Right renal pelvis (tissue), 4 donors: ENCODE measurements at regions not wholly inside any gene's neighbourhood (a gene's known extent, or its start where the extent isn't known, plus 50 kb on each side); places are given as distances from the start of the nearest gene placed in this dataset.
"Not testable (repeated sequence)": the region's sequence is repeated elsewhere in the genome, so short reads cannot be mapped to it uniquely, and the experiment has no call there.

Experiments used
- DNase-seq, 4 donors: peaks; one replicate each; pipeline ENCODE4 v3.0.0-alpha.2; 2013; ENCODE audit warnings: low read depth in 4 of 4, low spot score in 3 of 4, missing footprints in 1 of 4

DNA sequence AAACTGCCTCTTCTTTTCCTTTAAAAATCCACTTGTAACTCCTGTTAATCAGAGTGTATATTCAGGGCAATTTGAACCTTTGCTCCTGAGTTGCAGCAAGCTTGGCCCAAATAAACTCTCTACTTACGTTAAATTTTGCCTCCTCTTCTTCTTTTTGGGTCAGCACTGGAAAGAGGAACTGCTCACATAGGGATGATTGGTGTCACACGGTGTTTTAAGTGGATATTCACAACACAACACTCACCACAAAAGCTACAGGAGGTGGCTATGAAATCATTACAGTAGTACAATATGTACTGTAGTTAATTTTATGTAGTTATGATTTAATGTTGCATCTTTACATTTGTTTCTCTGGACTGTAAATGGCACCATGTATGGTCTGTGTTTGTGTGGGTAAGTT, 96.8 kb upstream of the DOCK9 start:
- DNase-seq = no peak

DNA sequence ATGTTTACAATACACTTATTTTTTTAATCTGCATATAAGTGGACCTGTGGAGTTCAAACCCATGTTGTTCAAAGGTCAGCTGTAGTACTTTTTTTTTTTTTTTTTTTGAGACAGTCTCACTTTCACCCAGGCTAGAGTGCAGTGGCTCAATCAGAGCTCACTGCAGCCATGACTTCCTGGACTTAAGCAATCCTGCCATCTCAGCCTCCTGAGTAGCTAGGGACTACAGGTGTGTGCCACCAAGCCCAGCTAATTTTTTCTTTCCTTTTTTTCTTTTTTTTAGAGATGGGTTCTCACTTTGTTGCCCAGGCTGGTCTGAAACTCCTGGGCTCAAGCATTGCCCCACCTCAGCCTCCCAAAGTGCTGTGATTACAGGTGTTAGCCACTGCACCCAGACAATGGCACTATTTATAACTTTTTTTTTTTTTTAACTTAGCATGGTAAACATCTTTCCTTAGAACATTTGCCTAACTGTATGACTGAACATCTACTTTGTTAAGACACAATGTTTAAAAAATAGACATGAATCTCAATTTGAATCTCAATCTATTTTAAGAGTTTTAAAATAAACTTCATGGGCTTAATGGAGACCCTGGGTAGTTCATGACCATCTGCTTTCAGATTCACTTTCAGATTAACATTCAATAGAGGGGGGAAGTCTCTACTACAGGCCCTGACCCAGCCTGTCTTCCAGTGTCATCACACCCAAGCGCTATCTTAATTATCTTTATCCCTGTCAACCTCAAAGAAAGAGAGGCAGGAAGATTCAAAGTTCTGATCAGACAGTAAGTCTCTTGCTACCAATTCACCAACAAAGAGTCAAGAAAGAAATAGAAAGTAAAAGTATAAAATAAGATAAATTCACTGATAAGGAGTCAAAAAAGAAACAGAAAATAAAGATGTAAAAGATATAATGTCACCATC, 97.7 kb upstream of the DOCK9 start:
- no peak for DNase-seq

DNA sequence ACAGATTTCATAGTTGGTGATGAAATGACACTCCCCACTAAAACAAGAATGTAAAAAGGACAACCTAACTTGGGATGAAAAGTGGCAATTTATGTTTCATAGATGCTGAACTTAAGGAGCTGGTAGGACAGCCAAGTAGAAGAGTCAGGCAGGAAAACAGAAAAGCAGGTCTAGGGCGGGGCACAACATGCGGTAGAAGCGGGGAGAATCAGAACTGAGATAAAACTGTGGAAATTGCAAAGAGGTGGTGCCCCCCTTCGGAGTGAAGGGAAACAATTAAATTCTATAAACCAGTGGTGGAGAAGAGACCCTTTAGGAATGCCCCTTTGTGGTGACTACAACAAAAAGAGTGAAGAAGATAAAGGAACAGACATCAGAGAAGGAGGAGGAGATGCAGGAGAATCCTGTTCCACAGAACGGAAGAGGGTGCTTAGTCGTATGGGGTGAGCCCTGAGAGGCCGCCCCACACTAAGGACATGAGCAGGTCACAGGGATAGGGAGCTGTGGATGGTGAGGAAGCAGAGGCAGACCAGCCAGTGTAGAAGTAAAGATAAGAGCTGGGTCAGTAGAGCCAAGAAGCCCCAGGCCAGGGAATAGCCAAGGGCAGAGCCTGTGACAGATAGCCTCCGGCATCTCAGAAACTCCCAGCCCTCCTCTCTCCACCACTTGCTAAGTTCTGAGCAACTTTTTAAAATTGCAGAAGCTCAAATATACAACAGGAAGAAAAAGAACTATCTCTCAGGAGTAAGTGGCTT, 100.3 kb upstream of the DOCK9 start:
- no peak for DNase-seq

DNA sequence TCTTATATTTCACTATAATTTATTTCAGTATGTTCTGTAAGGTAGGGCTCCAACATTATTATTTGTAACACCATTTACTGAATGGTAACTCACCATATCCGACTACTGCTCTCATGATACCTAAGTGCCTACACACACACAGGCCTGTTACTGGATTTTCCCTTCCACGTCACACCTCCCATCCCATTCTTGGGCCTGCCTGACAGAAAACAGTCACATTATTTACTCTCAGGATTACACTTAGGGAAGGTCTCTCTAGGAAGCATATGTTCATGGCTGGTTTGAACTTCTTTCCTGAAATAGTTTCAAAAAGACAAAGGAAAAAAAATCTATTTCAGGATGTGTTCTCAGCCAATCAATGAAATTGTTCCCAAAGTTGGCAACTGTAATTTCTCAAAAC, 102.3 kb upstream of the DOCK9 start:
- no peak for DNase-seq

DNA sequence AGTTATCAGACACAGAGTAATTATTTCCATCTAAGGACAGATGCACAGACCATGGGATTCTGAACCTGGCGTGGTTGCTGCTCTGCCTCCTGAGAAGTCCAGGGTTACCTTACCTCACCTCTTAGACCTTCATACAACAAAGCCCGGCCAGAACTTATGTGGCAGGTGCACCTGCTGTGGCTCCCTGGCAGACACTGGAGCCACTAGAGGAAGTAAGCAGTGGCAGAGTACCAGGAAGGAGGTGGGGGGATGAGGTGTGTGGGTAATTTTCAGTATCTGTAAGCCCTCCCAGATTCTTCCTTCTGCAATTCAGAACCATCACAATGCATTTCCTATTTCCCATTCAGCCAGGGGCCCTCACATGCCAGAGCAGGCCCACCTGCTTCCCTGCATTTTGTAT, 106.1 kb upstream of the DOCK9 start:
- no peak for DNase-seq

DNA sequence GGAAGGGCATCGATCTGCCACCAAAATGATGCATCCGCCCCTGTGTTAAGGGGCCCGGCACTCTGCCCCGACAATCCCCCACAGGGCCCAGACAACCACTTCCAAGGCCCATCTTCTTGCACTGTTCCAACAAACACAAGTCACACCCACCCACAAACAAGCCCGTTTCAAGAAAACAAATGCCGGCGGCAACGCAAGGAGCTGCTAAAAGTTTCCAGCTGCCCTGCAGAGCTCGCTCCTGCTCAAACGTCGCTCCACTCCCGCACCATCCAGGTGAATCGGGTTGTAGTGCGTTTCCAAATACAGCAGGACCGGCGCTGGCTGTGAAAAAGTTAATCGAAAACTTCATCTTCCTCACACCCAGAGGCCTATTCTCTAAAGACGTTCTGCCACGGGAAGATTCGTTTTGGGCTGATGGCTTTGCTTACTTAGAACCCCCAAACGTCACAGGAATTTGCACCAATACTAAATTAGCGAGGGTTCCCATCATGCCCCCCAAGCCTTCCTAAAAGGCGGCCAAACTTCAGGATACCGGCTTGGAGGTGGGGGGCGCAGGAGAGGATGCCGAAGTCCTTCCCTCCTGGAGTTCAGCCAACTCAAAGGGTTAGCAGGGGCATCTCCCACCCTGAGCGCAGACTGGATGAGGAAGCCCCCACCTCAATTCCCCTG, 107.4 kb upstream of the DOCK9 start:
- no peak for DNase-seq

DNA sequence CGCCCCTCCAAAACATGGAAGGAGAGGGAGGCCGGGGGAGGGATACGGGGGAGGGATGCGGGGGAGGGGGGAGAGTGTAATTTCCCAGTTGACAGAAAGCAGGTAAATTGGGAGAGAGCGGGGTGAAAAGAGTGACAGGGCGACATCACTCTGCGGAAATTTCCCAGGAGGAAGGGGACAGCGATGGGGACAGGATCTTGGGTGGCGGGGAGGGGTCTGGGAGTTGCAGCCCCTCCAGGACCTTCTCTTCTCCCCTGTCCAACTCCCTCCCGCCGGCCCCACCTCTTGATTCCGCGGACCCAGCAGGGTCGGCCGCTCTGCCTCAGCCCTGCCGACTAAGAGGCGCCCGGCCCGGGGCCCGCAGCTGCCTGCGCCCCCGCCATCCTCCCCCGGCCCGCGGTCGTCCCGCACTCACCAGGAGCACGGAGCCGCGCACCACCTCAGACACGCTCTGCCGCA, 108.0 kb upstream of the DOCK9 start:
- no peak for DNase-seq

DNA sequence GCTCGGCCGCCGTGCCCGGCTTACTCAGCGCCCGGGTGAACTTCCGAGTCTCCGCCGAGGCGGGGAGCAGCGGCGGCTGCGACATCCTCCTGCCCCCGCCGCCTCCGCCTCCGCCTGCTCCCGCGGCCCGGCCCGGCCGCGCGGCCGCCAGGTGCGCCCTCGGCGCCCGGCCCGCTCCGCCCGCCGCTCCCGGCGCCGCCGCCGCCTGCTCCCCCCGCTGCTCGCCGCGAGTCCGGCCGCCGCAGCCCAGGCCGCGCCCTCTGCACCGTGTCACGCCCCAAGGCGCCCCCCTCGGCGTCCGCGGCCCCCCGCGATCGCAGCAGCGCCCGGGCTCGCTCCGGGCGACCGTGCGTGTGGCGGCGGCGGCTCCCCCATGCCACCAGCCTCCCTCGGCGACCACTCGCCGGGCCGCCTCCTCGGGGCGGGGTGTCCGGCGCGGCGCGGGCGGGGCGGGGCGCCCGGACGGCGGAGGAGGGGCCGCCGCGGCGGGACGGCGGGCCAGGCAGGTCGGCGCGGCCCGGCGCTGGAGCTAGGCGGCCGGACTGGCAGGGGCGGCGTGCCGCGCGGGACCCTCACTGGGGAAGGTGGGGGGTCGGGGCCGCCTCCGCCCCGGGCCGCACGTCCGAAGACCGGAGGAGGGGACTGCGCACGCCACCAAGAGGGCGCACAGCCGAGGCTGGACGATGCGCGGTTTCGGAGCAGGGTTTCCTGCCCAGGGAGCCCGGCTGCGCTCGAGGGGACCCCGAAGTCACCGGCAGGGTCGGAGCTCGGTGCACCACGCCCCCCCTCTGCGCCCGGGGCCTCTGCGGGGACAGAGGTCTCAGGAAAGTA, 108.6 kb upstream of the DOCK9 start:
- no peak for DNase-seq

DNA sequence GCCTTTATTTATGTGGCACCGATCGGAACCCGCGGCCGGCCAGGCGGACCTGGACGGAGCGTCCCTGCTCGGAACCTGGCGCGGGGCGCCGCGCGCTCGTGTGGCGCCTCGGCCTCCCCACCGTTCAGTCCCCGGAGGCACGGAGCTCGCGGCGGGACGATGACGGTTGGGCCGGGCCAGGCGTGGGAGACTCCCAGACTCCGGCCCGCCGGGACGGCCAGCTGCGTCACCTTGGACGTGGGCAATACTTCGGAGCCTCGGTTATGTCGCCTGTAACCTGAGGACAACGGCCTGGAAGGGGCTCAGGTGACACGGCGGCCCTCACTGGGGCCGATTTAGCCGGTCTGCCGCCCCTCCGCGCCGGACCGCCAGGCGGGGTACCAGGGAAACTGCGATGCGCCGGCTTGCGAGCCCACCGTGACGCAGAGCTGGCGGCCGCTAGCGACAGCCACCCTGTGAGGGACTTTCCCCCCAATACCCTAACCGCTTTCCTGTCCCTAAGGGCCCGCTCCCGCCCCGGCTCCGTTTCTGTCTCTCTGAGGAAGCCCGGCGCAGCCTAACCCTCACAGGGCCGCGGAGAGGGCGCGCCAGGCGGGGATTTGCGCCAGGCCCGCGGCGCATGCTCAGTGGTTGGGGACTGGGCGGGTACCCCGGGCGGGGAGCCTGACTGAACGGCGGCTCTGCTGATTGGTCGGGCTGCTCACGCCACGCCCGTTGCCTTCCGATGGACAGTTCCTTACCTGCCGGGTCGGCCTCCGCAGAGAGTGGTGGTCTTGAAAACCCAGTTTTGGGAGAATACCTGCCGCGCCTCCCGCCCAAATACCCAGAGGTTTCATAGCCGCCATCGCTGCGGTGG, 109.5 kb upstream of the DOCK9 start:
- DNase-seq = peak; percentile 77 to 83 (median 78)

DNA sequence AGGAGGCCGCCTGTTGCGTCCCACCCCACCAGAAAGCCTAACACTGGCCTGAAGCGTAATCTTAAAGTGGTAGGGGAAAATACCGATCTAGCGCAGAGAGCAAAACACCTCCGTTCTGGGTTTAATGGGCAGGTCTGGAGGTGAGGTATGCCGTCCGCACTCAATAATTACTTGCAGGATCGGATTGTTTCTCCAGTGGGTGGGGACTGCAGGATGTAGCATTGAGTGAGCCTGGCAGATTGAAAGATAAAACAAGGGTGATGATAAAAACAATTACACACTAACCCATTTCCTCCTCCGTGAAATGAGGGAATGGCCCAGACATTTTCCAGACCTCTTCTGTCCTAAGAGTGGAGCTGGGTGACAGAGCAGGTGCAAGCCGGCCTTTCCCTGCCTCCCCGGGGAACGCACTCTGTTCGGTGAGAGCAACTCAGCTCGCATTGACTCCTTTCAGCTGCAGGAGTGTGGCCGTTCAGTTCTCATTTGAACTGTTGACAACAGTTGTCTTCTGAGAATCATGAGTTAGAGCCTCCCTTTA, 110.2 kb upstream of the DOCK9 start:
- DNase-seq = no peak

DNA sequence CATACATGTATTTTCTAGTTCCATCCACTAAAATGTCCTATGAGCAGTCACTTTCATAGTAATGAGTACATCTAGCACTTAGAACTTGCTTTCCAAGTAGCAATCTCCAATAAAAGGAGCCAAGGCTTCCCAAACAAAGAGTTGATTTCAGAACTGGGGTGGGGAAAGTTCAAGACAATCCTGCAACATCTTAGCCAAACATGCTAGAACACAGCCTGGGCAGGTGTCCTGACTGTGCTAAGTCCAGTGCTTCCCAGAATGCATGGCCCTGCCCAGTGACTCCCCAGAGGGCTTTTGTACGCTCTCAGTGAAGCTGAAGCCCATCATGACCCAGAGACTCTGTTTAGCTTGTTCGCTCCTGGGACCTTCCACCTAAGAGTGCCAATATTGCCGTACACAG, 106.7 kb upstream of the UBAC2 start:
- DNase-seq = no peak

DNA sequence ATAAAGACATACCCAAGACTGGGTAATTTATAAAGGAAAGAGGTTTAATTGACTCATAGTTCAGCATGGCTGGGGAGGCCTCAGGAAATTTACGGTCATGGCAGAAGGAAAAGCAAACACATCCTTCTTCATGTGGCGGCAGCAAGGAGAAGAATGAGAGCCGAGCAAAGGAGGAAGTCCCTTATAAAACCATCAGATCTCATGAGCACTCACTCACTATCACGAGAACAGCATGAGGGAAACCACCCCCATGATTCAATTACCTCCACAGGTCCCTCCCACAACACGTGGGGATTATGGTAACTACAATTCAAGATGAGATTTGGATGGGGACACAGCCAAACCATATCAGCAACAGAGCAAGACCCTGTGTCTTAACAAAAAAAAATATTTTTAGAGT, 98.8 kb upstream of the UBAC2 start:
- DNase-seq = not testable (repeated sequence)

DNA sequence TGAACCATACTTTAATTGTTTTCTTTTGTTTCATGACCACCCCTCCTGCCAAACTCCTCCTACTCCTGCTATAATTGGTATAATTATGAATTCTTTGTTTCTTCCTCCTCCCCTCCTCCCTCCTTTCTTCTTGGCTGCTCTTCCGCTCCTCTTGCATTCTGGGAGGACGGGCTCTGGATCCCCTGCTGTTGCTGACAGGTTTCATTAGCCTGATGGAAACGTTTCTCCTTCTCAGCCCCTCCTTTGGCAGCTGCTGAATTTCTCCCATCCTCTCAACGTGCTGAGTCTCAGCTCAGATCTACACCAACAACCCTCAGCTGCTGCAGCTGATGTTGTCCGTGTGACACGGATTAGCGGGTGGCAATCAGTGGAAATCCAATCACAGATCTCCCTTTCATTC, 97.1 kb upstream of the UBAC2 start:
- DNase-seq = no peak

DNA sequence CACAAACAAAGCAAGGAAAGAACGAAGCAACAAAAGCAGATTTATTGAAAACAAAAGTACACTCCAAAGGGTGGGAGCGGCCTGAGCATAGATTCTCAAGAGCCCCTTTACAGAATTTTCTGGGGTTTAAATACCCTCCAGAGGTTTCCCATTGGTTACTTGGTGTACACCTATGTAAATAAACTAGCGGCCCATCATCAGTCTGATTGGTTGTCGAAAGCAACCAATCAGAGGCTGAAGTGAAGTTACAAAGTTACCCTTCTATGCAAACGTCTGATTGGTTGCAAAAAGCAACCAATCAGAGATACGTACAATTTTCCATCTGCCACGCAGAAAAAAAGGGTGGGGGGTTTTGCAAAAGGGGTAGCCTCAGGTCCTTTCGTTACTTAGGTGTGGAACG, 96.3 kb upstream of the UBAC2 start:
- DNase-seq = no peak

DNA sequence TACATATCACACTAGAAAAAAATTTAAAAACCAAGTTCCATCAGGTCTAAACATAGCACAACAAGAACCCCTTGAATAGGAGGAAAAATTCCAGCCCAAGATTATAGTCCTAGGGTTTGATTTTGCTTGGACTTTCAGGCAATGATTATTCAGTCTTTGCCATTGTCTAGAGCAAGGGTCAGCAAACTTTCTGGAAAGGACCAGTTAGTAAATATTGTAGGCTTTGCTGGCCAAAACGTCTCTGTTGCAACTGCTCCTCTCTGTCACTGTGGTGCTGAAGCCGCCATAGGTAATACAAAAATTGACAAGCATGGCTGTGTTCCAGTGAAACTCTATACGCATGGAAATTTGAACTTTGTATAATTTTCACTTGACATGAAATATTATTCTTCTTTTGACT, 95.5 kb upstream of the UBAC2 start:
- DNase-seq = no peak

DNA sequence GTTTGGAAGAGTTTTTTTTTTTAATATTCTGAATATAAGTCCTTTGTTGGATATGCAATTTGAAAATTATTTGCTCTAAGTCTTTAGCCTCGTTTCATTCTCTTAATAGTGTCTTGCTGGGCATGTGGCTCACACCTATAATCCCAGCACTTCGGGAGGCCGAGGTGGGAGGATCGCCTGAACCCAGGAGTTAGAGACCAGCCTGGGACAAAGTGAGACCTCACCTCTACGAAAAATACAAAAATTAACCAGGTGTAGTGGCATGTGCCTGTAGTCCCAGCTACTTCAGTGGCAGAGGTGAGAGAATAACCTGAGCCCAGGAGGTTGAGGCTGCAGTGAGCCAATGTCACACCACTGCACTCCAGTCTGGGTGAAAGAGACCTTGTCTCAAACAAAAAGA, 87.3 kb upstream of the UBAC2 start:
- no peak for DNase-seq

DNA sequence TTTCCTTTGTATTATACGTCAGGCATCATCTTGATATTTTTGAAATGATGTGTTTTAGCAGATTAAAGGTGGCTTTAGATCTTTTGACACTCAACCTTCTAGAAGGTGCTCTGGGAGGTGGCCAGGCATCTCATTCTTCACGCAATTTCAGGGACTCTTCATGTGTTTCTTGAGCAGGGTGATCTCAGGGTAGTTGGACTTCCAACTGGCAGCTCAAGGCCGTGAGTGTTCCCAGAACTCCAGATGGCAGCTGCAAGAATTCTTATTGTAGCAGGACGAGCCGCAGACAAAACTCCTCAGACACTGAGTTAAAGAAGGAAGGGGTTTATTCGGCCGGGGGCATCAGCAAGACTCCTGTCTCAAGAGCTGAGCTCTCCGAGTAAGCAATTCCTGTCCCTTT, 82.5 kb upstream of the UBAC2 start:
- no peak for DNase-seq

DNA sequence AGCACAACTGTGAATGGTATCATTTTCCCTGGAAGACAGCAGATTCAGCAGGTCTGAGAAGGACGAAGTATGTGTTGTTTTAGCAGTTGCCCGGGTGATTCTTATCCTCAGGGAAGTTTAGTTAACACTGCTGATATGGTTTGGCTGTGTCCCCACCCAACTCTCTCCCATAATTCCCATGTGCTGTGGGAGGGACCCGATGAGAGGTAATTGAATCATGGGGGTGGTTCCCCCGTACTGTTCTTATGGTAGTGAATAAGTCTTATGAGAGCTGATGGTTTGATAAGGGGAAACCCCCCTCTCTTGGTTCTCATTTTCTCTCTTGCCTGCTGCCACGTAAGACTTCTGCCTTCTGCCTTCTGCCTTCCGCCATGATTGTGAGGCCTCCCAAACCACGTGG, 81.0 kb upstream of the UBAC2 start:
- no peak for DNase-seq

DNA sequence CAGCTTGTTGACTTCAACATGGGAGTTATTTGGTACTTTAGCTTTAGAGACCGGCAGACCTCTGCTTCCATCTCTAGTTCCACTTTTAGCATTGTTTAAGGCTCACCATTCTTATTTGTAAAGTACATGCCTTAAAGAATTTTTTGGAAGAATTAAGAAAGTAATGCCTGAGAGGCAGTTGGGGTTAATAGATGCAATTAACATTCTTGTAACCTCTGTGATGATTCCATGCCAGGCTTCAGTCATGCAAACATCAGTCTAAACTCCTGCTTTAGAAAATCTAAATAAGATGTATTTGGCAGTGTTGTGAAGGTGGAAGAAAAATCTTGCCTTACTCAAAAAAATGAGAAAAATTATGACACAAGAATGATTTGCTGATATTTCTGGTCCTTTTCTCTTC, 79.9 kb upstream of the UBAC2 start:
- no peak for DNase-seq
